ENCODE measurements at regions not wholly inside any gene's neighbourhood (a gene's known extent, or its start where the extent isn't known, plus 50 kb on each side); places are given as distances from the start of the nearest gene placed in this dataset.

GRCh38 chr2:175432021-175432420 lies 250.5 kb upstream of the ATP5MC3 start:
- TF ChIP-seq CTCF (IDR thresholded peaks at IDR 0.05) (no peak), POLR2A (IDR thresholded peaks at IDR 0.05) (no peak)
